H1 (cell line): ENCODE measurements at regions not wholly inside any gene's neighbourhood (a gene's known extent, or its start where the extent isn't known, plus 50 kb on each side); places are given as distances from the start of the nearest gene placed in this dataset.

Experiments
- CHD7 ChIP-seq: fragments of 300-600 bp; sonication (generic); IDR thresholded peaks from 2 replicates; pipeline ENCODE4 v1.7.1; 2012; ENCODE audit warnings: low read length, moderate library complexity, mild to moderate bottlenecking, inconsistent platforms; ENCODE audit not compliant: insufficient replicate concordance
- FOSL1 ChIP-seq: IDR thresholded peaks from 2 replicates; pipeline ENCODE4 v1.6.1; 2011; ENCODE audit warnings: mild to moderate bottlenecking, low read depth, low read length, moderate library complexity; ENCODE audit not compliant: insufficient read depth
- TAF7 ChIP-seq: optimal IDR thresholded peaks from 2 replicates; pipeline ENCODE3; 2011; ENCODE audit warnings: low read depth, mild to moderate bottlenecking, inconsistent platforms, low read length, moderate library complexity, borderline replicate concordance

- TF ChIP-seq CHD7, result no peak
- no peak for TF ChIP-seq FOSL1
- TF ChIP-seq TAF7, result no peak
- TF ChIP-seq, all 59 proteins: peak for 0
Observed at GRCh38 chr2:160726046-160726445, 232.4 kb upstream of the RBMS1 start (continued).
